ENCODE measurements at regions not wholly inside any gene's neighbourhood (a gene's known extent, or its start where the extent isn't known, plus 50 kb on each side); places are given as distances from the start of the nearest gene placed in this dataset.
"Not testable (repeated sequence)": the region's sequence is repeated elsewhere in the genome, so short reads cannot be mapped to it uniquely, and the experiment has no call there.

GRCh38 chr5:37943136-37943535, 103.3 kb upstream of the GDNF start:
- ATAC-seq (ENCODE audit: poor library complexity); intact Hi-C loops (cut with DNase I); DNase-seq: not testable (repeated sequence)

GRCh38 chr5:37940931-37941623, 101.2 kb upstream of the GDNF start:
- intact Hi-C loops (cut with DNase I), result no loop called here
- no peak for ATAC-seq (ENCODE audit: poor library complexity)
- DNase-seq, result no peak

GRCh38 chr5:37938861-37939260, 99.0 kb upstream of the GDNF start:
- DNase-seq, result no peak
- no peak for ATAC-seq (ENCODE audit: poor library complexity)
- intact Hi-C loops (cut with DNase I), result no loop called here

DNA sequence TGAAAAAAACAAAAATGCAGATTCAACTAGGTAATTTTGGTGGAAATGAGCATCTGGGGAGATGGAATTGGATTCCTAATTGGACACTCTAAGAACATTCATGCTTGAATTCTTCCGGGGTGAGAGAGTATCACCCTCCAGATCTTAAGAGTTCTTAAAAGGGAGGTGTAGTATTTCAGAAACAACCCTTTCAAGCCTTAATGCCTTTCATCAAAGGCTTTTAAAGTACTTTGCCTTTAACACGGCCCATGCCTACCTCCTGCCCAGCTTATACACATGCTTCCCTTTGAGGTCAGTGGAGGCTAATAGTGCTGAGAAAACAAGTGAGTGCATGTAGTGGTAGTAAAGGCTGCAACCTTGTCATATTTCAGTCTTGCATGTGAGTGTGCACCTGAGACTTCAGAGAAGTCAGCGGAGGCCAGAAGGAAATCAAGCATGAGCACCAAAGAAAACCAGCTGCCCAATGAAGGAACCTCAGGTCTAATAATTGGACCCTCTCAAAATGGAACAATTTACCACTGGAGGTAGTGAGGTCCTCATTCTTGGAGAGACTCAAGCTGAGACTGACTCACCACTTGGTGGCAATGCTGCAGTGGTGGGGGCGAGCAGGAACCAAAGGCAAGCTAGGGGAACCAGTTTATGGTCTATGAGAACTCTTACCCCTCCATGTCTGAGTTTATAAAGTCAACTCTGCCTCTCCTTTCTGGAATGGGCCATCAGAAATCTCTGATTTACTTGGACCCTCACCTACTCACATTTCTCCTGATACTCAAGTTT, 98.4 kb upstream of the GDNF start:
- ATAC-seq (ENCODE audit: poor library complexity), result no peak
- no peak for DNase-seq
- intact Hi-C loops (cut with DNase I), result no loop called here

GRCh38 chr5:37936091-37936490, 96.2 kb upstream of the GDNF start:
- ATAC-seq (ENCODE audit: poor library complexity) (no peak), DNase-seq (no peak)
- intact Hi-C loops (cut with DNase I), result no loop called here

DNA sequence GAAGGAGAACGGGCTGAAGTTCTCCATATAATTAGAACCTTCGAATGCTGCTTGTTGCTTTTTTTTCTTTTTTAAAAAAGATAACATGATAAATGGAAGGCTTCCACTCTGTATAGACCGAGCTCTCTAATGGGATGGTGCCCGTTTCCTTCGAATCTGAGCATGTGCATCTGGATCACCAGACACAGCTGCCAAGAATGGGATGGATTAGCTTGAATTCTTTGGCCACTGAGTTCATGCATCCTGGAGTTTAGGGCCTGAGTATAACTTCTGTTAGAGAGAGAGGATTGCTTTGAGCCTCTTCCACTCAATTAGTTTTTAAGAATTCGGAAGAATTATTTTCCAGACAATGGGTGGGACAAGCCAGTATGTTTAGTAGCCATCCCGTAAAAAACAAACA, 93.7 kb upstream of the GDNF start:
- ATAC-seq (ENCODE audit: poor library complexity) (no peak), DNase-seq (no peak)
- intact Hi-C loops (cut with DNase I), result no loop called here

- ATAC-seq (ENCODE audit: poor library complexity) (peak; percentile 38), DNase-seq (no peak)
- intact Hi-C loops (cut with DNase I), result no loop called here
Measured at GRCh38 chr5:37932450-37932849, 92.6 kb upstream of the GDNF start.

GRCh38 chr5:37931541-37931940, 91.7 kb upstream of the GDNF start:
- no peak for DNase-seq
- intact Hi-C loops (cut with DNase I), result no loop called here
- no peak for ATAC-seq (ENCODE audit: poor library complexity)

- ATAC-seq (ENCODE audit: poor library complexity), result no peak
- intact Hi-C loops (cut with DNase I), result no loop called here
- DNase-seq, result no peak
Measured at GRCh38 chr5:37930350-37930749, 90.5 kb upstream of the GDNF start.

- ATAC-seq (ENCODE audit: poor library complexity), result no peak
- DNase-seq, result no peak
- intact Hi-C loops (cut with DNase I), result no loop called here
Measured at GRCh38 chr5:37929791-37930190, 90.0 kb upstream of the GDNF start.

GRCh38 chr5:37927753-37928152, 87.9 kb upstream of the GDNF start:
- ATAC-seq (ENCODE audit: poor library complexity); intact Hi-C loops (cut with DNase I); DNase-seq: not testable (repeated sequence)

DNA sequence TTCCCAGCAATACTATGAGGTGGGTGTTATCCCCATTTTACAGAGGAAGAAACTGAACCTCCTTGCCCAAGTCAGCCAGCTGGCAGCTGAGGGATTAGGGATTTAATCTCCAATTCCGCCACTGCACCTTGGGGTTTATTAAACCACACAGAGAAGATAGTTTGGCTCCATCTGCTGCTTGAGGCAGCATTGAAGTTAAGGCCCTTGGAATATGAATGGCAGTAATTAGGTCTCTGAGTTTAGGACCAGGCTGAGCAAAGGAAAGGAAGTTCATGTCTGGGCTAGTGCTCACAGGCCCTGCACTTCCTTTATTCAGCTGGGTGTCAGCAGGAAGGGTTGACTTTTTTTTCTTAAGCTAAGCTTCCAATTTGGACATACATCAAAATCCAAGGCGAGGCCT, 86.9 kb upstream of the GDNF start:
- intact Hi-C loops (cut with DNase I), result no loop called here
- ATAC-seq (ENCODE audit: poor library complexity), result no peak
- DNase-seq, result no peak

DNA sequence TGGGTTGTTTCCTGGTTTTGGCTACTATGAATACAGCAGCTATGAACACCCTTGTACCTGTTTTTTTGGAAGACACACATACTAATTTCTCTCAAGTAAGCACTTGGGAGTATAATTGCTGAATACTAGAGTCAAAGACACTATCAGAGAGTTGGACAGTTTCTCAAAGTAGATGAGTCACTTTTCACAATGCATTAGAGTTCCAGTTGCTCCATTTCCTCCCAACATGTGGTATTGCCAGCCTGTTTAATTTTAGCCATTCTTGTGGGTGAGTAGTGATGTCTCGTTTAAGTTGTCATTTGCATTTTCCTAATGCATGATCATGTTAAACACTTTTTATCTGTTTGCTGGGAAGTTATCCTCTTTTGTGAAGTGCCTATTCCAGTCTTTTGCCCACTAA, 81.6 kb upstream of the GDNF start:
- ATAC-seq (ENCODE audit: poor library complexity) (no peak), DNase-seq (no peak)
- intact Hi-C loops (cut with DNase I), result no loop called here

GRCh38 chr5:37918424-37918823, 78.6 kb upstream of the GDNF start:
- ATAC-seq (ENCODE audit: poor library complexity), result peak; percentile 96
- intact Hi-C loops (cut with DNase I), result no loop called here
- DNase-seq, result no peak

DNA sequence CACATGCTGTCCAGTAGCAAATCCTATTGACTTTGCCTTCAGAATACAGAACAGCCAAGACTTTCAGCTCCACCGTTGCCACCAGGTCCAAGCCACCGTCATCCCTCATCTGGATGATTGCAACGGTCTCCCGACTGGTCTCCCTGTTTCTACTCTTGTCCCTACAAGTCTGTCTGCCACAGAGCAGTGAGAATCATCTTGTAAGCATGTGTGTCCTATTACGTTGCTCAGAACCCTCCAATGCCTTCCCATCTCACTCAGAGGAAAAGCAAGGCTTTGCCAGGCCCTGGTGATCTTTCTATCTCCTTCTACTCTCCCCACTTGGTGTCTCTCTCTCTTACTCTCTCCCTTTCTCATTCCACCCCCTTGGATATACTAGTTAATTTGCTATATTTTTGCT, 76.7 kb upstream of the GDNF start:
- no peak for DNase-seq
- no peak for ATAC-seq (ENCODE audit: poor library complexity)
- intact Hi-C loops (cut with DNase I), result no loop called here

DNA sequence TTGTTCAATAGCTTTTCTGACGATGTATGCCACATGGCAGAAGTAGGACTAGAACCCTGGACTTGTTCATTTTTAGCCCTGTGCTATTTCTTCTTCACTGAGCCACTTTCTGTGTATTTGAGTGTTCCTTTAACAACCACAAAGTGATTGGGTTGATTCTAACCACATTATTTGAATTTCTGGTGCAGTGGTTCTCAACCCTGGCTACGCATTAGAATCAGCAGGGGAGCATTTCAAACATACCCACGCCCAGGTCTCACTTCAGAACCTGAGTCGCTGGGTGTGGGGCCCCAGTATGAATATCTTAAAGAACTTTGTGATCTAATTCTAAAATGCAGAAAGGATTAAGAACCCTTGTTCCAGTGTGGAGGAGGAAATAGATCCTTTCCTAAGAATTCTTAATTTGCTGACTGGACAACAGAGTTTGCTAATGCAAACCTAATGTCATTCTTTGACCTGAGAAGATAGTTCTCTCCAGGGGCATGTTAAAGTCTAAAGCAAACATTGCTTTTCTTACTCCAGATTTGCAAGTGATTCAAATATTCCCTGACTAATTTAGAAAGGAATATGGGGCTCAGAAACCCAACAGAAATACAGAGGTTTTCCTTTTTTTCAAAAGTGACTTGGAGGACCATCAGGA, 75.4 kb upstream of the GDNF start:
- DNase-seq, result no peak
- intact Hi-C loops (cut with DNase I), result no loop called here
- no peak for ATAC-seq (ENCODE audit: poor library complexity)

GRCh38 chr5:37909610-37910266, 69.9 kb upstream of the GDNF start:
- not testable (repeated sequence) for DNase-seq; ATAC-seq (ENCODE audit: poor library complexity)

DNA sequence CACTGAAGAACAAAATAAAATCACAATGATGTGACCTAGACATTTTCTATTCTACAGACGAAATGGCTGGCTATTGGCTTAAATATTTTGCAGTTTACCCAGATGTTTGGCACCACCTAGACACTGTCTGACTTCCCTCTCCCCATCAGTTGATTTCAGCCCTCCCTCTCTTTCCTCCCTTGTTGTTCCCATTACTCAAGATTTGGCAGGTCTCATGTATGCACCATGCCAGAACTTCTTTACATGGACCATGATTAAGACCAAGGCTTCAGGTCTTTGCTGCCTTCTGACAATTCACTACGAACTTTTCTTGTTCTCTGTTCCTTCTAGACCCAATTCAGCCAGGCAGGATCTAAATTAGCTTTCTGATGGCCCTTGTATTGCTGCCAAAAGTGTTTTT, 66.6 kb upstream of the GDNF start:
- intact Hi-C loops (cut with DNase I), result no loop called here
- DNase-seq (no peak), ATAC-seq (ENCODE audit: poor library complexity) (no peak)

More at GRCh38 chr5:37909610-37910266, 69.9 kb upstream of the GDNF start:
- intact Hi-C loops (cut with DNase I), result not testable (repeated sequence)

- ATAC-seq (ENCODE audit: poor library complexity) (no peak), DNase-seq (no peak)
- intact Hi-C loops (cut with DNase I), result no loop called here
Measured at GRCh38 chr5:37905230-37905629, 65.4 kb upstream of the GDNF start.
